ENCODE measurements at regions not wholly inside any gene's neighbourhood (a gene's known extent, or its start where the extent isn't known, plus 50 kb on each side); places are given as distances from the start of the nearest gene placed in this dataset.

- H3K4me3 ChIP-seq (ENCODE audit: low read depth, low read length): no peak overlapping the region
- DNase-seq (ENCODE audit: low read depth): no peak
- TF ChIP-seq, protein P1, sequence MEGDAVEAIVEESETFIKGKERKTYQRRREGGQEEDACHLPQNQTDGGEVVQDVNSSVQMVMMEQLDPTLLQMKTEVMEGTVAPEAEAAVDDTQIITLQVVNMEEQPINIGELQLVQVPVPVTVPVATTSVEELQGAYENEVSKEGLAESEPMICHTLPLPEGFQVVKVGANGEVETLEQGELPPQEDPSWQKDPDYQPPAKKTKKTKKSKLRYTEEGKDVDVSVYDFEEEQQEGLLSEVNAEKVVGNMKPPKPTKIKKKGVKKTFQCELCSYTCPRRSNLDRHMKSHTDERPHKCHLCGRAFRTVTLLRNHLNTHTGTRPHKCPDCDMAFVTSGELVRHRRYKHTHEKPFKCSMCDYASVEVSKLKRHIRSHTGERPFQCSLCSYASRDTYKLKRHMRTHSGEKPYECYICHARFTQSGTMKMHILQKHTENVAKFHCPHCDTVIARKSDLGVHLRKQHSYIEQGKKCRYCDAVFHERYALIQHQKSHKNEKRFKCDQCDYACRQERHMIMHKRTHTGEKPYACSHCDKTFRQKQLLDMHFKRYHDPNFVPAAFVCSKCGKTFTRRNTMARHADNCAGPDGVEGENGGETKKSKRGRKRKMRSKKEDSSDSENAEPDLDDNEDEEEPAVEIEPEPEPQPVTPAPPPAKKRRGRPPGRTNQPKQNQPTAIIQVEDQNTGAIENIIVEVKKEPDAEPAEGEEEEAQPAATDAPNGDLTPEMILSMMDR (conservative IDR thresholded peaks at IDR 0.05; ENCODE audit: low read depth, low read length): no peak
Measured at GRCh38 chr17:55625521-55625920, 97.1 kb downstream of the TMEM100 start.

GRCh38 chr17:55624772-55625433 lies 97.8 kb downstream of the TMEM100 start:
- H3K4me3 ChIP-seq (ENCODE audit: low read depth, low read length): no peak overlapping the region
- TF ChIP-seq, protein P1 (conservative IDR thresholded peaks at IDR 0.05; ENCODE audit: low read depth, low read length): no peak
- DNase-seq (ENCODE audit: low read depth): no peak

GRCh38 chr17:55622547-55622946 lies 100.1 kb downstream of the TMEM100 start:
- TF ChIP-seq, protein P1 (conservative IDR thresholded peaks at IDR 0.05; ENCODE audit: low read depth, low read length): no peak
- H3K4me3 ChIP-seq (ENCODE audit: low read depth, low read length): no peak overlapping the region
- no peak for DNase-seq (ENCODE audit: low read depth)

GRCh38 chr17:55620945-55621344 lies 101.7 kb downstream of the TMEM100 start:
- no peak overlapping the region for H3K4me3 ChIP-seq (ENCODE audit: low read depth, low read length)
- DNase-seq (ENCODE audit: low read depth): no peak
- TF ChIP-seq, protein P1 (conservative IDR thresholded peaks at IDR 0.05; ENCODE audit: low read depth, low read length): no peak

GRCh38 chr17:55620023-55620422 lies 102.6 kb downstream of the TMEM100 start:
- TF ChIP-seq, protein P1 (conservative IDR thresholded peaks at IDR 0.05; ENCODE audit: low read depth, low read length): no peak
- no peak for DNase-seq (ENCODE audit: low read depth)
- no peak overlapping the region for H3K4me3 ChIP-seq (ENCODE audit: low read depth, low read length)

DNA sequence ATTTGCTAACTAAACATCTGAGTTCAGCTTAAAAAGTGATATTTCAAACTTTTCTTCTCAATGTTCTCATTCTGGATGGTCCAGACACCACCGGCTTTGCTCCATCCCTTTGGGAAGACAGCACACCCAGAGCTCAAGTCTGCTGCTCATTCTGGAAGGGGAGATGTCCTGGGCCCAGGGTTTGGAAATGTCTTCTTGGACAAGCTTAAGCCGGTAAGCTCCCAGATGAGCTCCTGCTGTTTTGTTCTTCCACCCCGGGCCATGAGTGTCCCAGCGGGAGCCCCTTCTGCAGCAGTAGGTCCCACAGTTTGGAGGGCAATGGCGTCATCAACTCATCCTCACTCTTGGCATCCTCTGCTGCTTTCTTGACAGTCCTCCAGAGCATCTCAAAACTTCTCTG lies 105.2 kb downstream of the TMEM100 start:
- TF ChIP-seq, protein P1 (conservative IDR thresholded peaks at IDR 0.05; ENCODE audit: low read depth, low read length): no peak
- DNase-seq (ENCODE audit: low read depth): no peak
- H3K4me3 ChIP-seq (ENCODE audit: low read depth, low read length): no peak overlapping the region

DNA sequence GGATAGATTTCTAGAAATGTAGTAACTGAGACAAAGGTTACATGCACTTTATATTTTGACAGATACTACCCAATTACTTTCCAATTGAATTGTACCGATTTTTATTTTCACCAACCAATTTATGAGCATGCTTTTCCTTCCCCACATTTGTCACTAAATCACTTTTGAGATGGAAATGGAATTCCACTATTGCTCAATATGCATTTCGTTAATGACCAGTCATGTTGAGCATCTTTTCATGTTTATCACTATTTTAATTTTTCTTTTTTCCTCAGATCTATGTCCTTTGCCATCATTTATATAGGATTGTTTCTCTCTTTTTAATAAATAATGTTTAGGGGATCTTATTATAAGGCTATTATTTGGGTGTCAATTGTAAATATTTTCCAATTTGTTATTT lies 102.8 kb upstream of the SMIM36 start:
- TF ChIP-seq, protein P1 (conservative IDR thresholded peaks at IDR 0.05; ENCODE audit: low read depth, low read length): no peak
- DNase-seq (ENCODE audit: low read depth): no peak
- no peak overlapping the region for H3K4me3 ChIP-seq (ENCODE audit: low read depth, low read length)
